ENCODE measurements at regions not wholly inside any gene's neighbourhood (a gene's known extent, or its start where the extent isn't known, plus 50 kb on each side); places are given as distances from the start of the nearest gene placed in this dataset.

GRCh38 chrX:25125483-25125882, 109.7 kb upstream of the ARX start:
- TF ChIP-seq POLR2A (IDR thresholded peaks at IDR 0.05) (no peak), CTCF (IDR thresholded peaks at IDR 0.05) (no peak)
